H9 (cell line): ENCODE measurements at regions not wholly inside any gene's neighbourhood (a gene's known extent, or its start where the extent isn't known, plus 50 kb on each side); places are given as distances from the start of the nearest gene placed in this dataset.

Experiments
- DNase-seq: peaks from one replicate; pipeline ENCODE4 v3.0.0-alpha.2; 2017
- H2AFZ ChIP-seq: one replicate; pipeline ENCODE4 v1.6.1; 2013; ENCODE audit warnings: mild to moderate bottlenecking, low read length, control low read depth, moderate library complexity
- H2AK5ac ChIP-seq: 2 replicates; pipeline ENCODE4 v1.6.1; 2013; ENCODE audit warnings: low read length, control low read depth, mixed read lengths; ENCODE audit not compliant: insufficient read length
- H2BK120ac ChIP-seq: one replicate; pipeline ENCODE4 v1.6.1; 2013; ENCODE audit warnings: low read depth, mild to moderate bottlenecking, low read length, control low read depth, inconsistent platforms; ENCODE audit not compliant: poor library complexity, severe bottlenecking
- H2BK12ac ChIP-seq: 2 replicates; pipeline ENCODE4 v1.6.1; 2013; ENCODE audit warnings: low read length, control low read depth, mixed read lengths, low read depth; ENCODE audit not compliant: insufficient read length
- H2BK15ac ChIP-seq: 2 replicates; pipeline ENCODE4 v1.6.1; 2013; ENCODE audit warnings: low read depth, low read length, control low read depth
- H2BK20ac ChIP-seq: one replicate; pipeline ENCODE4 v1.6.1; 2013; ENCODE audit warnings: low read depth, mild to moderate bottlenecking, low read length, control low read depth, inconsistent platforms; ENCODE audit not compliant: poor library complexity, severe bottlenecking
- H2BK5ac ChIP-seq: 2 replicates; pipeline ENCODE4 v1.6.1; 2013; ENCODE audit warnings: low read length, control low read depth, mixed read lengths; ENCODE audit not compliant: insufficient read length
- H3K14ac ChIP-seq: 2 replicates; pipeline ENCODE4 v1.6.1; 2013; ENCODE audit warnings: low read length, control low read depth; ENCODE audit not compliant: insufficient read depth
- H3K18ac ChIP-seq: 2 replicates; pipeline ENCODE4 v1.6.1; 2013; ENCODE audit warnings: low read depth, mild to moderate bottlenecking, mixed read lengths, low read length, control low read depth; ENCODE audit not compliant: insufficient read length
- H3K23ac ChIP-seq: 2 replicates; pipeline ENCODE4 v1.6.1; 2013; ENCODE audit warnings: low read length, control low read depth, mixed read lengths, low read depth; ENCODE audit not compliant: insufficient read length
- H3K23me2 ChIP-seq: 2 replicates; pipeline ENCODE4 v1.6.1; 2013; ENCODE audit warnings: low read depth, mild to moderate bottlenecking, mixed read lengths, low read length, control low read depth; ENCODE audit not compliant: insufficient read length, poor library complexity, severe bottlenecking
- H3K27ac ChIP-seq: 2 replicates; pipeline ENCODE4 v1.5.1; 2013; ENCODE audit warnings: low read length, control low read depth, mixed read lengths, low read depth; ENCODE audit not compliant: insufficient read length
- H3K27me3 ChIP-seq: 2 replicates; pipeline ENCODE4 v1.6.1; 2013; ENCODE audit warnings: low read length, control low read depth, inconsistent platforms; ENCODE audit not compliant: insufficient read depth
- H3K4ac ChIP-seq: 2 replicates; pipeline ENCODE4 v1.6.1; 2013; ENCODE audit warnings: low read depth, mild to moderate bottlenecking, control low read depth, inconsistent platforms, low read length, moderate library complexity
- H3K4me1 ChIP-seq: 2 replicates; pipeline ENCODE4 v1.6.1; 2013; ENCODE audit warnings: low read length, control low read depth, inconsistent platforms; ENCODE audit not compliant: insufficient read depth
- H3K4me2 ChIP-seq: 2 replicates; pipeline ENCODE4 v1.6.1; 2013; ENCODE audit warnings: low read length, control low read depth, mixed read lengths; ENCODE audit not compliant: insufficient read length, insufficient read depth
- H3K56ac ChIP-seq: 2 replicates; pipeline ENCODE4 v1.6.1; 2013; ENCODE audit warnings: low read depth, mild to moderate bottlenecking, mixed read lengths, low read length, control low read depth; ENCODE audit not compliant: insufficient read length
- H3K79me1 ChIP-seq: 2 replicates; pipeline ENCODE4 v1.6.1; 2013; ENCODE audit warnings: low read depth, mild to moderate bottlenecking, moderate library complexity, low read length, control low read depth, inconsistent platforms; ENCODE audit not compliant: insufficient read depth, poor library complexity, severe bottlenecking
- H3K79me2 ChIP-seq: 2 replicates; pipeline ENCODE4 v1.6.1; 2013; ENCODE audit warnings: low read length, control low read depth, inconsistent platforms; ENCODE audit not compliant: insufficient read depth
- H3K9ac ChIP-seq: 2 replicates; pipeline ENCODE4 v1.6.1; 2013; ENCODE audit warnings: low read length, control low read depth, mixed read lengths; ENCODE audit not compliant: insufficient read length; ENCODE audit errors: extremely low read depth
- H3K9me3 ChIP-seq: one replicate; pipeline ENCODE4 v1.6.1; 2013; ENCODE audit warnings: low read depth, low read length, inconsistent platforms; ENCODE audit not compliant: control insufficient read depth
- H3T11ph ChIP-seq: one replicate; pipeline ENCODE4 v1.6.1; 2013; ENCODE audit warnings: mild to moderate bottlenecking, low read length, control low read depth, inconsistent platforms
- H4K20me1 ChIP-seq: one replicate; pipeline ENCODE4 v1.6.1; 2013; ENCODE audit not compliant: control insufficient read depth, insufficient read length, insufficient read depth
- H4K5ac ChIP-seq: 2 replicates; pipeline ENCODE4 v1.6.1; 2013; ENCODE audit warnings: low read depth, mild to moderate bottlenecking, mixed read lengths, low read length, control low read depth; ENCODE audit not compliant: insufficient read length
- H4K8ac ChIP-seq: replicated peaks from 2 replicates; pipeline ENCODE4 v1.6.1; 2013; ENCODE audit warnings: low read length, control low read depth, mixed read lengths, low read depth; ENCODE audit not compliant: insufficient read length
- H4K91ac ChIP-seq: 2 replicates; pipeline ENCODE4 v1.6.1; 2013; ENCODE audit warnings: low read depth, mild to moderate bottlenecking, moderate library complexity, mixed read lengths, low read length, control low read depth; ENCODE audit not compliant: insufficient read length
- H3K27ac Mint-ChIP-seq, 3 experiments: 2 replicates in 2 of 3; 3 replicates in 1 of 3; pipeline ENCODE4 v1.8.0; 2020 to 2021; ENCODE audit warnings: mixed read lengths in 3 of 3, mild to moderate bottlenecking in 1 of 3, moderate library complexity in 1 of 3
- H3K27me3 Mint-ChIP-seq: 2 replicates; pipeline ENCODE4 v1.8.0; 2021; ENCODE audit warnings: low read depth, mild to moderate bottlenecking, moderate library complexity, mixed read lengths
- H3K36me3 Mint-ChIP-seq, 3 experiments: 2 replicates in 2 of 3; 3 replicates in 1 of 3; pipeline ENCODE4 v1.8.0; 2020 to 2021; ENCODE audit warnings: low read depth in 3 of 3, mixed read lengths in 3 of 3; ENCODE audit not compliant: insufficient read depth in 1 of 3
- H3K4me1 Mint-ChIP-seq, 2 experiments: 2 replicates each; pipeline ENCODE4 v1.8.0; 2020; ENCODE audit warnings: mixed read lengths in 2 of 2
- H3K4me3 Mint-ChIP-seq, 2 experiments: 2 replicates in 1 of 2; 3 replicates in 1 of 2; pipeline ENCODE4 v1.8.0; 2020 to 2021; ENCODE audit warnings: mild to moderate bottlenecking in 2 of 2, mixed read lengths in 2 of 2, moderate library complexity in 1 of 2
- H3K9me3 Mint-ChIP-seq, 2 experiments: 2 replicates in 1 of 2; 3 replicates in 1 of 2; pipeline ENCODE4 v1.8.0; 2020; ENCODE audit warnings: mild to moderate bottlenecking in 2 of 2, mixed read lengths in 2 of 2, moderate library complexity in 1 of 2
- WGBS: extraction: QIAGEN DNeasy Blood & Tissue Kit; methylation state at CpG from one replicate; pipeline ENCODE4 v1.1.7; 2013; ENCODE audit warnings: missing lambda C conversion rate, low lambda C conversion rate, mixed read lengths; ENCODE audit not compliant: insufficient read length; ENCODE audit errors: extremely low coverage; 5-methylcytosine and 5-hydroxymethylcytosine counted together
- TF ChIP-seq, protein P1 (sequence below): fragments of 200-600 bp; sonication (generic); conservative IDR thresholded peaks from 3 replicates; pipeline ENCODE4 v1.8.0; 2021; ENCODE audit warnings: antibody characterized with exemption, mild to moderate bottlenecking

DNA sequence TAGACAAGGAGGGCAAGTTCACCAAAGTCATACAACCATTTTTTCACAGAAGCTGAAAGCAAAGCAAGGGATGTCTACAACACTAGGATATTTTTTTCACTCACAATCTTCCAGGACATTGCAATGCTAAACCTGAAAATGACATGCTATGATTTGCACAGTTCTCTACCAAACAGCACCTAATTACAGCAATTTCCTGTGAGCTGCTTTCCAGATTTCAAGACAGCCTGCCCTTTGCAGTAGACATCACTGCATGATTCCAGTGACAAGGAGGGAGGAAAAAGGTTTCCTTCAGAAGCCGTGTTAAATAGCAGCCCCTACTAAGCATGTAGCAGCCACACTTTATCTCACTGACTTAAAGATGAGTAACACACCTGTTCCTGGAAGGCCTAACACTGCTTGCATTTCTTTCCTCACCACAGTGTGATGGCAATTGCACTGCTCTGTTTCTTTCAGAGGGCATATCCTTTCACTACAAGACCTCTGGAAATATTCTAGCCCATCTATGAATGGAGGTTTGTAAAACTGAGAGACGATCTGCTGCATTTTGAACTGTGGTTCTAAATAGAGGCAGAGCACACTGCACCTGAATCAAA, 97.1 kb downstream of the DUSP10 start:
- Mint-ChIP-seq H3K9me3 (no peaks in the 10 kb centered on the region), H3K4me1 (peaks cover 8 to 17% of the 10 kb centered on the region in 2 experiments), H3K4me3 (no peak overlapping the region), H3K27me3 (no peaks in the 10 kb centered on the region), H3K36me3 (no peaks in the 10 kb centered on the region), H3K27ac (peak overlapping the region in 1 of 3 experiments; percentile 32; a peak in 1 of 7 replicates)
- H2BK5ac ChIP-seq = no peak overlapping the region
- H2AFZ ChIP-seq = no peak overlapping the region
- H2AK5ac ChIP-seq = no peak overlapping the region
- WGBS = no CpG with 5 or more reads among the region's 2 CpGs
- no peaks in the 10 kb centered on the region for H3K79me1 ChIP-seq
- H3K23me2 ChIP-seq = no peaks in the 10 kb centered on the region
- no peaks in the 10 kb centered on the region; the same call in 1 of the 2 replicates for H3K79me2 ChIP-seq
- no peak overlapping the region for H2BK20ac ChIP-seq
- DNase-seq = no peak
- no peaks in the 10 kb centered on the region for H3K9me3 ChIP-seq
- no peak overlapping the region for H4K91ac ChIP-seq
- TF ChIP-seq, protein P1, sequence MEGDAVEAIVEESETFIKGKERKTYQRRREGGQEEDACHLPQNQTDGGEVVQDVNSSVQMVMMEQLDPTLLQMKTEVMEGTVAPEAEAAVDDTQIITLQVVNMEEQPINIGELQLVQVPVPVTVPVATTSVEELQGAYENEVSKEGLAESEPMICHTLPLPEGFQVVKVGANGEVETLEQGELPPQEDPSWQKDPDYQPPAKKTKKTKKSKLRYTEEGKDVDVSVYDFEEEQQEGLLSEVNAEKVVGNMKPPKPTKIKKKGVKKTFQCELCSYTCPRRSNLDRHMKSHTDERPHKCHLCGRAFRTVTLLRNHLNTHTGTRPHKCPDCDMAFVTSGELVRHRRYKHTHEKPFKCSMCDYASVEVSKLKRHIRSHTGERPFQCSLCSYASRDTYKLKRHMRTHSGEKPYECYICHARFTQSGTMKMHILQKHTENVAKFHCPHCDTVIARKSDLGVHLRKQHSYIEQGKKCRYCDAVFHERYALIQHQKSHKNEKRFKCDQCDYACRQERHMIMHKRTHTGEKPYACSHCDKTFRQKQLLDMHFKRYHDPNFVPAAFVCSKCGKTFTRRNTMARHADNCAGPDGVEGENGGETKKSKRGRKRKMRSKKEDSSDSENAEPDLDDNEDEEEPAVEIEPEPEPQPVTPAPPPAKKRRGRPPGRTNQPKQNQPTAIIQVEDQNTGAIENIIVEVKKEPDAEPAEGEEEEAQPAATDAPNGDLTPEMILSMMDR = no peak
- H3K9ac ChIP-seq = no peak overlapping the region
- no peak overlapping the region for H3K56ac ChIP-seq
- H4K8ac ChIP-seq = no peak overlapping the region
- H3T11ph ChIP-seq = no peak overlapping the region
- no peak overlapping the region for H3K14ac ChIP-seq
- no peak overlapping the region for H3K18ac ChIP-seq
- H2BK120ac ChIP-seq = no peak overlapping the region
- no peak overlapping the region for H2BK15ac ChIP-seq
- no peak overlapping the region for H3K23ac ChIP-seq
- no peak overlapping the region for H4K5ac ChIP-seq
- H4K20me1 ChIP-seq = no peaks in the 10 kb centered on the region
- H3K27me3 ChIP-seq = no peaks in the 10 kb centered on the region
- no peak overlapping the region for H3K27ac ChIP-seq
- no peaks in the 10 kb centered on the region for H3K4me1 ChIP-seq
- H3K4me2 ChIP-seq = no peak overlapping the region
- H3K4ac ChIP-seq = no peak overlapping the region
- H2BK12ac ChIP-seq = no peak overlapping the region
